ENCODE measurements at regions not wholly inside any gene's neighbourhood (a gene's known extent, or its start where the extent isn't known, plus 50 kb on each side); places are given as distances from the start of the nearest gene placed in this dataset.
A peak's percentile ranks its signal among the peaks of the same experiment; 100 is the strongest.
"Not testable (repeated sequence)": the region's sequence is repeated elsewhere in the genome, so short reads cannot be mapped to it uniquely, and the experiment has no call there.

DNA sequence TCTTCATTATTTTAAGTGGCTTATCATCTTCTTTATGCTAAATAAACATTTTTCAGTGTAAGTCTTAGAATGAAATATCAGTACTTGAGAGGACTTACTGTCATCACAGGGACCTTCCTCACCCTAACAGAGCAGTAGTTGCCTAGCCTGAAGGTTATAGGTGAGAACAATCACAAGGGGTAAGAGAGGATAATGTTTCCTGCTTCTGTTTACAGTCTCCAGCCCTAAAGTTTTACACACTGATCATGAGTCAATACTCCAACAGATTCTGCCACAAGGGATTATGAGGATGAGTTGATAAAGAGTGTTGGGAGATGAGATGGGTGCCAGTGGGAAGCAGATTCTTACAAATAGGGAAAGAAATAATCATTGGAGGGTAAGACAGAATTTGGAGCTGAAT lies 265.1 kb upstream of the DAB2 start:
- FAIRE-seq, result no peak

DNA sequence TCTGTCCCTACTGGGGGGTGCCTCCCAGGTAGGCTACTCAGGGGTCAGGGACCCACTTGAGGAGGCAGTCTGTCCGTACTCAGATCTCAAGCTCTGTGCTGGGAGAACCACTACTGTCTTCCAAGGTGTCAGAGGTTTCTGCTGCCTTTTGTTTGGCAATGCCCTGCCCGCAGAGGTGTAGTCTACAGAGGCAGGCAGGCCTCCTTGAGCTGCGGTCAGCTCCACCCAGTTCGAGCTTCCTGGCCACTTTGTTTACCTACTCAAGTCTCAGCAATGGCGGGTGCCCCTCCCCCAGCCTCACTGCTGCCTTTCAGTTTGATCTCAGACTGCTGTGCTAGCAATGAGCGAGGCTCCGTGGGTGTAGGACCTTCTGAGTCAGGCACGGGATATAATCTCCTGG lies 263.1 kb upstream of the DAB2 start:
- not testable (repeated sequence) for FAIRE-seq

GRCh38 chr5:39680213-39680612 lies 255.4 kb upstream of the DAB2 start:
- FAIRE-seq, result no peak

DNA sequence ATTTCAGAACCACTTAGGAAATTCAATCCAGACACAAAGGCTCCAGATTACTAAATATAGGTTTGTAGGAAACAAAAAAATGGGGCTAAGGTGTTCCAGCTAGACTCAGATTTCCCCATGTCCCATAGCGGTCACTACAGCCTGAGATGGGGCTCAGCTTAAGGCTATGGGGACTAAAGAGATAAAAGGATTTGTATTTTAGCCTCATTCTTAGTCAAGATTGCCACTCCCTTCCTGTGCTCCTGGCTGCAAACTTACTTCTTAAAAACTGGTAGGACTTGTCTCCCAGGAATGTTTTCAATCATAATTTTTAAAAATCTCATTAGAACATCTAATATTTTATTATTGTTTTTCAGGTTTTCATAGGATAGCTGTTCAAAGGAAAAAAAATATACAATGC lies 253.8 kb upstream of the DAB2 start:
- FAIRE-seq, result no peak

DNA sequence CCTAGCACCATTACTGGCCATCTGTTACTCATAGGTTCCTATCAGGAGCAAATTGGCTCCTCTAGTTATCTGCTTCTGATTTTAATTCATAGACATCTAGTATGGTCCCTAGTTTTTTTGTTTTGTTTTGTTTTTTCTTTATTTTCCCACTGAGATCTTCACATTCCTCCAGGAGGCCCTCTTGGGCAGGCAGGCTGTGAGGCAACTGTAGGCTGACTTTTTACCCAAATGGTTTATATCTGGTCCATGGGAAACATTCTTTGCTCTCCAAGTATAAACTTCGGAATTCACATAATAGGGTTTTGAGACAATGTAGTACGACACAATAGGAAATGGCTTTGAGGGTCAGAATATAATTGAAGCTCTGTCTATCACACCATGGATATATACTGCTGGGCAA lies 250.9 kb upstream of the DAB2 start:
- FAIRE-seq, result no peak

DNA sequence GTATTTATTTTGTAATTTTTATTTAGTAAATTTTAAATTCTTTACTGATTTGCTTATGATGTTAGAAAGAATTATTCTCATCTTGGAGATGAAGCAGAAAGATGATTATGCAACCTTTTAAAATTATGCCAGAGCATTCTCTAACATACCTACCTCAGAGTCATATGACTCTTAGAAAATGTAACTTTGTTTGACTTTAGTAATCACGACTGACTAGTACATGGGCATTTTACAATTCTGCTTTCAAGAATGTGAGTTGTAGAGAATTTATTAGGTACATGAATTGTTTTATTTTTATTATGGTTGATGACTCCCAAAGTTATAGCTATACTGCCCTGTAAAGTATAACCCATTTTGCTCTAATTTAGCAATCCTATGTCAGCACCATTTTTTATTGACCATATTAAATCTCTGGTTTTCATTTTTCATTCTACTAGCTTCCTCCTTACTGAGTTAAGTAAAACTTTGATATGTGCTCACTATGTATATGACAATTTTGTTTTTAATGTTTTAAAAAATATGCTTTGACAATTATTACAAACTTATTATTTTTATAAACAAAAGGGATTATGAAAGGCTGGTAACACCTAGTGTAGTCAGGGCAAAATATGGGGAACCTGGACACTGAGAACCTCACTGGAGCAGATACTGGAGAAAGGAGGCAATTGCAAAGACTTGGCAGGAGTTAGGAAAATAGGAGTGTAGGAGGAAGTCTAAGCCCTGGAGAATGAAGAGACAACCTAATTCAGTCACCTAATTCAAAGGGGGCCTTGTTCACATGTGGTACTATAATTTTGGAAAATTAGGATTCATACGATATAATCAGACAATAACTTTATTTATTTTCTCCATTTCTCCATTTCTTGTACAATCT lies 249.7 kb upstream of the DAB2 start:
- FAIRE-seq, result peak; percentile 91

GRCh38 chr5:39671561-39671961 lies 246.8 kb upstream of the DAB2 start:
- FAIRE-seq, result no peak

DNA sequence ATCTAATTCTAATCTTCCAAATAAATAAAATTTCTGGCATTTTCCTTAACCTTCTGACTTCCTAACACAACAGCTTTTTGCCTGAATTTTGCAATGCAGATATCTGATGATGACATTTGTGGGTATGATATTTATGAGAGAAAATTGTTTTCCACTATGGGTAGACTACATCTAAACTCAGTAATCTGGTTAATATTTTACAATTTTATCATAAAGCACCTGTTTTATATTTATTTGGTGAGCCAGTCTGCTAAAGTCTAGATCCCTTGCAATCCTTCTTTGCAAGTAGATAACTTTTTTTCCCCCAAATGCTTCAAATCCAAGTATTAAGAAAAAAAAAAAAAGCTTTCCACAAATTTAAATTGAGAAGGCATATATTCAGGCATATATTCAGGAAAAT lies 246.2 kb upstream of the DAB2 start:
- peak; percentile 5 for FAIRE-seq

DNA sequence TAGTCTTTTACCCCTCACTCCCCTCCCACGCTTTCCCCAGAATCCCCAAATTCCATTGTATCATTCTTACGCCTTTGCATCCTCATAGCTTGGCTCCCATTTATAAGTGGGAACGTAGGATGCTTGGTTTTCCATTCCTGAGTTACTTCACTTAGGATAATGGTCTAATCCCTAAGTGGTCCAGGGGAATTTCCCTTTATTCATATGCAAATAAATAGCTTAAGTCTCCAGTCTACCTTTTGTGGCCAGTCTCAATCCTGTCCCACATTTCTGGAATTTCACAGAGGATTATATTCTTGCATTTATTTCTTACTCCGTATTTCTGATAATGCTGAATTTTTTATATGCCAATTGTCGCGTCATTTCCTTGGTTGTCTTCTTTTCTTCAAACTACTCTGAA lies 245.6 kb upstream of the DAB2 start:
- FAIRE-seq, result no peak

GRCh38 chr5:39668980-39669379 lies 244.2 kb upstream of the DAB2 start:
- no peak for FAIRE-seq

DNA sequence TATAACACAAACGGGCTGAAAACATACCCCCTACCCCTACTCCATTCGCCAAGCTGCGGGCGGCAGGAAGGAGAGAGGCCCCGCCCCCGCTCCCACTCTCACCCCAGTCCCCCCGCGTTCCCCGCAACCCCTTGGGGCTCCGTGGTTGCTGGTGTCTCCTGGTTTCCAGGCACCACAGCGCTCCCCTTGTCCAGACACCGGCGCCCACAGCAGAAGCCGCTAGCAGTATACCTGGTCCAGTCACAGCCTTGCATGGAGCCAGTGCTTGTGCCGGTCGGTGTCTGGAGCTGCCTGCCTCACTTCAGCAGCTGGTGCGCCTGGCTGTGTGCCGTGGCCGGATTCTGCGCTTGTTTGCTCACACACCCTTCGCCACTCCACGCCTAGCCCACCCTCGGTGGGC lies 240.5 kb upstream of the DAB2 start:
- FAIRE-seq, result no peak

DNA sequence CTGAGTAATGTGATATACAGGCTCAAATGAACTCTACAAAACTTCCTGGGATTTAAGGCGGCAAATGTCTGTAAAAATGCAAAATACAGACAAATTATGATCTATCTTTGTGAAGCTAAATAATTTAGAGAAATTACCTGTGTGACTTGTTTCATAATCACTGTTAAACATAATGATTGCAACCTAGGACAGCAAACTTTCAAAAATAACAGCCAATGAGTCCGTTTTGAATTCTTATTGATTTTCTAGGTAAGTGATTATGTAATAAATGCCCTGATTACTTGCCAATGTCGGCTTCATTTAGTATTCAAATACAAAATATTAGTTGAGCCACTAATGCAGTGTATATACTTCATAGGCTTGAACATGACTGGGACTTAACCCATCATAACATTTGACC lies 238.2 kb upstream of the DAB2 start:
- no peak for FAIRE-seq

- FAIRE-seq, result no peak
Observed at GRCh38 chr5:39661026-39661779, 236.4 kb upstream of the DAB2 start.

GRCh38 chr5:39660020-39660419 lies 235.2 kb upstream of the DAB2 start:
- no peak for FAIRE-seq

DNA sequence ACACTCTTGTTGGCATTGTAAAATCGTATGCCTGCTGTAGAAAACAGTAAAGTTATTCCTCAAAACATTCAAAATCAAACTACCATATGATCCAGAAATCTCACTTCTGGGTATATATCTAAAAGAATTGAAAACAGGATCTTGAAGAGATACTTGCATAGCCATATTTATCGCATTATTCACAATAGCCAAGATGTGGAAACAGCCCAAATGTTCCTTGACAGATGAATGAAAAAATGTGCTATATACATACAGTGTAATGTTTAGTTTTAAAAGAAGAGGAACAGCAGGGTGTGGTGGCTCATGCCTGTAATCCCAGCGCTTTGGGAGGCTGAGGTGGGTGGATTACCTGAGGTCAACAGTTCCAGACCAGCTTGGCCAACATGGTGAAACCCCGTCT lies 234.1 kb upstream of the DAB2 start:
- no peak for FAIRE-seq

DNA sequence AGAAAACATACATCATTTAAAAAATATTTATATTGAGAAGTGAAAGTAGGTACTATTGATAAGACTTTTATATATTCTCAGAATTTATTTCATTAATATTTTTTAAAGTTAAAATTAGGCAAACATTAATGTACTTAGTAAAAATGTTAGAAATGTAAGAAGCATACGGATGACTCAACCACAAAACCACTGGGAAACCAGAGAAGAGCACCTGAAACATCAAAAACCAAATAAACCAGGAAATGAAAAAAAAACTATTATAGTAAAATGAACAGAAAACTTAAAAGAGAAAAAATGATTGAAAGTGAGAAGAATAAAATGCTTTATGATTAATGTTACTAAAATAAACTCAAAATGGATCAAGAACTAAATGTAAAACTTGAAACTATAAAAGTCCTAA lies 233.2 kb upstream of the DAB2 start:
- no peak for FAIRE-seq

DNA sequence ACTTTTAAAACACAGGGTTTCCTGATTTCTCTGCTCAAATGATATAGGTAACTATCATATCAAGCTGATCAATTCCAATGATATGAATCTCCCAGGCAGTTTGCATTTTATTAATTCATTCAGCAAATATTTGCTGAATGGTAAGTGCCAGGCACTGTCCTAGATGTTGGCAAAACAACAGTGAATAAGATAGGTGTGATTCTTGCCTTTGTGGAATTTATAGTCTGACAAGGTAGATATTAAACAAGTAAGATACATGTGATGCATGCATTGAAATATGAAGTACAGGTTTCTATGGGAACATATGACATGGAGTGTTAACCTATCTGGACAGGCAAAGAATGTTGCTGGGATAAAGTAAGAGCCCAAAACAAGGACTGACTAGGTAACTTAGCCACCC lies 231.8 kb upstream of the DAB2 start:
- no peak for FAIRE-seq

- no peak for FAIRE-seq
Observed at GRCh38 chr5:39654715-39655114, 229.9 kb upstream of the DAB2 start.

DNA sequence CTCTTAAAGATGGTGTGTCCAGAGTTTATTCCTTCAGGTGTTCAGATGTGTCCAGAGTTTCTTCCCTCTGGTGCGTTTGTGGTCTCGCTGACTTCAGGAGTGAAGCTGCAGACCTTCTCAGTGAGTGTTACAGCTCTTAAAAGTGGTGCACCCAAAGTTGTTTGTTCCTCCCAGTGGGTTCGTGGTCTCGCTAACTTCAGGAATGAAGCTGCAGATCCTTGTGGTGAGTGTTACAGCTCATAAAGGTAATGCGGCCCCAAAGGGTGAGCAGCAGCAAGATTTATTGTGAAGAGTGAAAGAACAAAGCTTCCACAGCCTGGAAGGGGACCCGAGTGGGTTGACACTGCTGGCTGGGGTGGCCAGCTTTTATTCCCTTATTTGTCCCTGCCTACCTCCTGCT lies 227.7 kb upstream of the DAB2 start:
- not testable (repeated sequence) for FAIRE-seq

DNA sequence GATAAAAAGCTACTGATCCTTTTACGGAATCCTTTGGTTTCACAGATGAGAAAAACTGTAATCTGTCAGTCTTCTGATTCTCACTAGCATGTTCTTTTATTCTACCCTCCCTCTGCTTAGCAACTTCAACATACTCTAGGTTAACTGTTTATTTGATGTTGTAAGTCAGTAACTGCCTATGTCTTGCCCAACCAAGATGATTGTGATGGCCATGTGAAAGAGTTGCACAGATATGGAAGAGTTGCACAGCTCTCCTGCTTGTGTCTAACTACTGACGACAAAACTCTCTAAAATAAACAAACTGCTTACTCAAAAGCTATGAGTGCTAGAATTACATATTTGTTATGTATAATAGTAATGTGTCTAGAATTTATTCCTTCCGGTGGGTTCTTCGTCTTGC lies 227.3 kb upstream of the DAB2 start:
- FAIRE-seq, result no peak

DNA sequence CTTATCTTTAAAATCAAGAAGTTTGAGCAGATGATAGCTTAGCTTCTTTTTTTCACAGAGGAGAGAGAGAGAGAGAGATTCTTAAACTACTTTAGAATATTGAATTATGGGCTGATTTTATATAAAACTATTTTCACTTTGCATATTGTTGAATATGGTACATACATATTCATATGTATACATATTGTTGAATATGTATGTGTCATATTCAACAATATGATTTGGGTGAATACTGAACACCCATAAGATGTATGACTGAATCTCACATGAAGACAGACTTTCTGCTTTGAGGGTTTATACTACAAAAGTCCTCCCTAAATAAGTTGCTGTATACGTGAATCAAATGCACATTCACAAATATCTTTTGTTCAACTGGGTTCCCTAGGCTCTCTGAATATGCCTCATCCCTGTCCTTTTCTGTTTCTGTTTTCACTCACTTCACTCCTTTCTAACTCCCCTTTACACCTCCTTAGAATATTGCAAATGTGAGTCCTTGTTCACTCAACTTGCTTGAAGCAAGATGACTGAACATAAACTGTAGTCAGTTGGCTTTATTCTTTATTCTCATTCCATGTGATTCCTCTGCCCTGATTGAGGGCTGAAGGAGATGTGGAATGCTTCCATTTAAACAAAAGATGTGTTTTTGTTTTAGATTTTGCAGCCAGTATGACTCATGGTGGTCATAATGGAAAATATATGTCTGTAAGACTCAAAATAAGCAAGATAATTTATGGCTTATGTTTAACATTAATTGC lies 225.4 kb upstream of the DAB2 start:
- no peak for FAIRE-seq

- FAIRE-seq, result no peak
Observed at GRCh38 chr5:39648848-39649227, 224.1 kb upstream of the DAB2 start.

GRCh38 chr5:39648085-39648847 lies 223.5 kb upstream of the DAB2 start:
- no peak for FAIRE-seq
